ENCODE measurements at regions not wholly inside any gene's neighbourhood (a gene's known extent, or its start where the extent isn't known, plus 50 kb on each side); places are given as distances from the start of the nearest gene placed in this dataset.

DNA sequence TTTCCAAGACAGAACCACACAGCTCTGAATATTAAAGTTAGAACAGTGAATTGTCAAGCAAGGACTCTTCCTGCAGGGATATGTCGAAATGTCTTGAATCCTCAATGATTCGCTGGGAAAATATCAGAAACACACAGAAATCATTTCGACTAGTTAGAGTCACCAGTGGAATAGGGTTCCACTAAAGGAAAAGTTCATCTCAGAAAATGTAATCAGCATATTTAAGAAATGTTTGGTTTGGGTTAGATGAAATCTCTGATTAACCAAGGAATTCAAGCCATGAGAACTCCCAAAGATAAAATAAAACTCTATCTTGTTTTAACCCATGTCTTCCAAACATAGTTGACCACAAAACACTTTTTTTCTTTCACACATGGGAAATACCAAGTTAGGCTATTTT lies 621.0 kb upstream of the NRSN1 start:
- no peak overlapping the region for H2AFZ ChIP-seq
- H4K20me1 ChIP-seq (ENCODE audit: insufficient read depth) = no peaks in the 10 kb centered on the region
- CTCF ChIA-PET = no interaction called here
- H3K9me2 ChIP-seq (ENCODE audit: insufficient read depth) = peaks cover 5% of the 10 kb centered on the region; the same call in 1 of the 2 replicates
- H3K4me1 ChIP-seq (replicated peaks; ENCODE audit: insufficient read depth) = no peaks in the 10 kb centered on the region
- no peaks in the 10 kb centered on the region for H3K79me2 ChIP-seq (ENCODE audit: low read depth)
- TF ChIP-seq EZH2 (IDR thresholded peaks at IDR 0.05; ENCODE audit: low read depth) (no peak), CTCF (conservative IDR thresholded peaks at IDR 0.05) (no peak)
- no peaks in the 10 kb centered on the region; the same call in 1 of the 2 replicates for H3K9me3 ChIP-seq (ENCODE audit: insufficient read depth, low read depth)
- POLR2A ChIA-PET (ENCODE audit: unreplicated experiment) = no interaction called here
- intact Hi-C loops (cut with micrococcal nuclease; ENCODE audit: unreplicated experiment) = no loop called here
- no peaks in the 10 kb centered on the region for H3K36me3 ChIP-seq (ENCODE audit: low read depth)
- no peak for DNase-seq
- H3K27ac ChIP-seq = no peak overlapping the region
- no peaks in the 10 kb centered on the region for H3F3A ChIP-seq (ENCODE audit: insufficient read depth, low read depth)
- H3K27me3 ChIP-seq (ENCODE audit: insufficient read depth, low read depth) = no peaks in the 10 kb centered on the region
- H3K4me2 ChIP-seq = no peak overlapping the region
- H3K4me3 ChIP-seq = no peak overlapping the region
- no TSS peak for BruUV-seq (replicated peaks)

- Histone ChIP-seq H3K4me3 (no peak overlapping the region), H3F3A (ENCODE audit: insufficient read depth, low read depth) (no peaks in the 10 kb centered on the region), H3K27ac (no peak overlapping the region), H3K79me2 (ENCODE audit: low read depth) (no peaks in the 10 kb centered on the region), H4K20me1 (ENCODE audit: insufficient read depth) (no peaks in the 10 kb centered on the region), H3K4me1 (replicated peaks; ENCODE audit: insufficient read depth) (no peaks in the 10 kb centered on the region), H3K9me3 (ENCODE audit: insufficient read depth, low read depth) (no peaks in the 10 kb centered on the region; the same call in 1 of the 2 replicates), H3K4me2 (no peak overlapping the region), H3K27me3 (ENCODE audit: insufficient read depth, low read depth) (no peaks in the 10 kb centered on the region), H3K9me2 (ENCODE audit: insufficient read depth) (no peaks in the 10 kb centered on the region; the same call in 1 of the 2 replicates), H3K36me3 (ENCODE audit: low read depth) (no peaks in the 10 kb centered on the region), H2AFZ (no peak overlapping the region)
- TF ChIP-seq EZH2 (IDR thresholded peaks at IDR 0.05; ENCODE audit: low read depth) (no peak), CTCF (conservative IDR thresholded peaks at IDR 0.05) (no peak)
- POLR2A ChIA-PET (ENCODE audit: unreplicated experiment) = no interaction called here
- CTCF ChIA-PET = no interaction called here
- BruUV-seq (replicated peaks) = no TSS peak
- DNase-seq = no peak
- intact Hi-C loops (cut with micrococcal nuclease; ENCODE audit: unreplicated experiment) = no loop called here
Measured at GRCh38 chr6:23510778-23511510, 615.1 kb upstream of the NRSN1 start.

- H3K36me3 ChIP-seq (ENCODE audit: low read depth) = no peaks in the 10 kb centered on the region
- no peak for DNase-seq
- no peak overlapping the region for H3K27ac ChIP-seq
- H3K79me2 ChIP-seq (ENCODE audit: low read depth) = no peaks in the 10 kb centered on the region
- no peaks in the 10 kb centered on the region for H3K27me3 ChIP-seq (ENCODE audit: insufficient read depth, low read depth)
- H2AFZ ChIP-seq = no peak overlapping the region
- H4K20me1 ChIP-seq (ENCODE audit: insufficient read depth) = no peaks in the 10 kb centered on the region
- intact Hi-C loops (cut with micrococcal nuclease; ENCODE audit: unreplicated experiment) = no loop called here
- ChIA-PET CTCF (no interaction called here), POLR2A (ENCODE audit: unreplicated experiment) (no interaction called here)
- H3K9me3 ChIP-seq (ENCODE audit: insufficient read depth, low read depth) = no peaks in the 10 kb centered on the region; the same call in 1 of the 2 replicates
- H3K4me3 ChIP-seq = no peak overlapping the region
- no TSS peak for BruUV-seq (replicated peaks)
- H3K4me2 ChIP-seq = no peak overlapping the region
- no peaks in the 10 kb centered on the region; the same call in 1 of the 2 replicates for H3K9me2 ChIP-seq (ENCODE audit: insufficient read depth)
- no peak for TF ChIP-seq CTCF (conservative IDR thresholded peaks at IDR 0.05)
- TF ChIP-seq EZH2 (IDR thresholded peaks at IDR 0.05; ENCODE audit: low read depth) = no peak
- no peaks in the 10 kb centered on the region for H3F3A ChIP-seq (ENCODE audit: insufficient read depth, low read depth)
- no peaks in the 10 kb centered on the region for H3K4me1 ChIP-seq (replicated peaks; ENCODE audit: insufficient read depth)
Measured at GRCh38 chr6:23511817-23512216, 614.2 kb upstream of the NRSN1 start.
